AG20443 (cell line): ENCODE measurements at regions not wholly inside any gene's neighbourhood (a gene's known extent, or its start where the extent isn't known, plus 50 kb on each side); places are given as distances from the start of the nearest gene placed in this dataset.
"Not testable (repeated sequence)": the region's sequence is repeated elsewhere in the genome, so short reads cannot be mapped to it uniquely, and the experiment has no call there.

Experiments used
- DNase-seq: peaks from one replicate; pipeline ENCODE4 v3.0.0; 2012; ENCODE audit warnings: low spot score, mixed read lengths

GRCh38 chr10:64320448-64320847 is 799.2 kb downstream of the REEP3 start:
- no peak for DNase-seq

GRCh38 chr10:64329510-64329909 is 808.3 kb downstream of the REEP3 start:
- DNase-seq, result no peak

- no peak for DNase-seq
These were observed 811.4 kb downstream of the REEP3 start for GRCh38 chr10:64332551-64332950.

- DNase-seq, result no peak
These were observed 812.9 kb downstream of the REEP3 start for GRCh38 chr10:64334084-64334483.

GRCh38 chr10:64344211-64344610 is 823.0 kb downstream of the REEP3 start:
- no peak for DNase-seq

GRCh38 chr10:64345856-64346255 is 824.7 kb downstream of the REEP3 start:
- DNase-seq, result no peak

- no peak for DNase-seq
These were observed 825.2 kb downstream of the REEP3 start for GRCh38 chr10:64346389-64346788.

GRCh38 chr10:64350665-64351064 is 829.5 kb downstream of the REEP3 start:
- no peak for DNase-seq

- DNase-seq, result no peak
These were observed 837.7 kb downstream of the REEP3 start for GRCh38 chr10:64358907-64359306.

GRCh38 chr10:64360240-64360639 is 839.0 kb downstream of the REEP3 start:
- DNase-seq, result not testable (repeated sequence)

- DNase-seq, result no peak
These were observed 842.5 kb downstream of the REEP3 start for GRCh38 chr10:64363687-64364086.

GRCh38 chr10:64365663-64366062 is 844.5 kb downstream of the REEP3 start:
- DNase-seq, result no peak

- no peak for DNase-seq
These were observed 847.1 kb downstream of the REEP3 start for GRCh38 chr10:64368298-64368697.

- DNase-seq, result no peak
These were observed 848.9 kb downstream of the REEP3 start for GRCh38 chr10:64369885-64370773.

- DNase-seq, result no peak
These were observed 853.1 kb downstream of the REEP3 start for GRCh38 chr10:64374346-64374745.

GRCh38 chr10:64376167-64376566 is 855.0 kb downstream of the REEP3 start:
- DNase-seq, result no peak

GRCh38 chr10:64379898-64380297 is 858.7 kb downstream of the REEP3 start:
- no peak for DNase-seq

- no peak for DNase-seq
These were observed 864.2 kb downstream of the REEP3 start for GRCh38 chr10:64385355-64385754.

GRCh38 chr10:64394744-64395143 is 873.5 kb downstream of the REEP3 start:
- DNase-seq, result no peak

- DNase-seq, result peak; percentile 23
These were observed 875.0 kb downstream of the REEP3 start for GRCh38 chr10:64396105-64396708.

- no peak for DNase-seq
These were observed 875.9 kb downstream of the REEP3 start for GRCh38 chr10:64397125-64397524.

- DNase-seq, result no peak
These were observed 887.4 kb downstream of the REEP3 start for GRCh38 chr10:64408391-64409183.

GRCh38 chr10:64409349-64409748 is 888.1 kb downstream of the REEP3 start:
- DNase-seq, result no peak
